Neuronal stem cell (in vitro differentiated cells): ENCODE measurements at regions not wholly inside any gene's neighbourhood (a gene's known extent, or its start where the extent isn't known, plus 50 kb on each side); places are given as distances from the start of the nearest gene placed in this dataset.
A peak's percentile ranks its signal among the peaks of the same experiment; 100 is the strongest.

Experiments used
- DNase-seq: peaks from one replicate; pipeline ENCODE4 v3.0.0-alpha.2; 2013; ENCODE audit warnings: low spot score
- H2AFZ ChIP-seq: one replicate; pipeline ENCODE4 v1.6.1; 2013; ENCODE audit warnings: mild to moderate bottlenecking, low read length, inconsistent platforms
- H2AK5ac ChIP-seq: 2 replicates; pipeline ENCODE4 v1.6.1; 2013; ENCODE audit warnings: low read depth, mild to moderate bottlenecking, inconsistent platforms, low read length, moderate library complexity, mixed read lengths
- H2BK120ac ChIP-seq: 2 replicates; pipeline ENCODE4 v1.6.1; 2013; ENCODE audit warnings: low read depth, mild to moderate bottlenecking, inconsistent platforms, low read length, moderate library complexity, mixed read lengths
- H2BK12ac ChIP-seq: one replicate; pipeline ENCODE4 v1.6.1; 2013; ENCODE audit warnings: low read length, inconsistent platforms
- H2BK15ac ChIP-seq: 2 replicates; pipeline ENCODE4 v1.6.1; 2013; ENCODE audit warnings: mild to moderate bottlenecking, low read length, inconsistent platforms, mixed read lengths
- H2BK5ac ChIP-seq: one replicate; pipeline ENCODE4 v1.6.1; 2013; ENCODE audit warnings: inconsistent platforms, mild to moderate bottlenecking, low read length, moderate library complexity
- H3K14ac ChIP-seq: one replicate; pipeline ENCODE4 v1.6.1; 2013; ENCODE audit warnings: low read length, inconsistent platforms
- H3K18ac ChIP-seq: 2 replicates; pipeline ENCODE4 v1.6.1; 2013; ENCODE audit warnings: low read length, inconsistent platforms
- H3K23ac ChIP-seq: 2 replicates; pipeline ENCODE4 v1.6.1; 2013; ENCODE audit warnings: low read depth, mild to moderate bottlenecking, mixed read lengths, low read length, inconsistent platforms; ENCODE audit not compliant: poor library complexity
- H3K27ac ChIP-seq: replicated peaks from 3 replicates; pipeline ENCODE4 v1.5.1; 2013; ENCODE audit warnings: low read length, inconsistent platforms
- H3K27me3 ChIP-seq, 3 experiments: 2 replicates each; pipeline ENCODE4 v1.6.1; 2013; ENCODE audit warnings: low read length in 3 of 3, mild to moderate bottlenecking in 2 of 3, inconsistent platforms in 1 of 3, low read depth in 1 of 3, mixed read lengths in 1 of 3, moderate library complexity in 1 of 3; ENCODE audit not compliant: control insufficient read depth in 3 of 3, insufficient read depth in 3 of 3
- H3K36me3 ChIP-seq, 2 donors: replicated peaks in 1 of 2; 2 replicates each; pipeline ENCODE4 v1.6.1; 2013; ENCODE audit warnings: low read length in 2 of 2; ENCODE audit not compliant: control insufficient read depth in 2 of 2, insufficient read depth in 2 of 2
- H3K4ac ChIP-seq: 2 replicates; pipeline ENCODE4 v1.6.1; 2013; ENCODE audit warnings: inconsistent platforms, mild to moderate bottlenecking, low read length, moderate library complexity
- H3K4me1 ChIP-seq, 2 donors: 1 replicate in 1 of 2; 2 replicates in 1 of 2; pipeline ENCODE4 v1.6.1; 2013; ENCODE audit warnings: low read length in 2 of 2, low read depth in 1 of 2; ENCODE audit not compliant: control insufficient read depth in 2 of 2, insufficient read depth in 1 of 2
- H3K4me2 ChIP-seq: one replicate; pipeline ENCODE4 v1.6.1; 2013; ENCODE audit warnings: mild to moderate bottlenecking, low read length, inconsistent platforms; ENCODE audit not compliant: insufficient read depth, poor library complexity, severe bottlenecking
- H3K4me3 ChIP-seq, 2 donors: 2 replicates each; pipeline ENCODE4 v1.5.1; 2013; ENCODE audit warnings: low read length in 2 of 2, mild to moderate bottlenecking in 2 of 2, inconsistent platforms in 1 of 2, moderate library complexity in 1 of 2
- H3K79me1 ChIP-seq: one replicate; pipeline ENCODE4 v1.6.1; 2013; ENCODE audit warnings: low read depth, mild to moderate bottlenecking, inconsistent platforms, low read length, moderate library complexity
- H3K9ac ChIP-seq: one replicate; pipeline ENCODE4 v1.6.1; 2013; ENCODE audit warnings: mild to moderate bottlenecking, low read depth, low read length, inconsistent platforms; ENCODE audit not compliant: poor library complexity
- H3K9me3 ChIP-seq, 2 donors: replicated peaks in 1 of 2; 2 replicates each; pipeline versions ENCODE3 to v1.6.1; 2013; ENCODE audit warnings: low read length in 2 of 2, mild to moderate bottlenecking in 2 of 2, inconsistent platforms in 1 of 2, low read depth in 1 of 2, mixed read lengths in 1 of 2, moderate library complexity in 1 of 2; ENCODE audit not compliant: control insufficient read depth in 2 of 2, insufficient read depth in 1 of 2
- H4K8ac ChIP-seq: one replicate; pipeline ENCODE4 v1.6.1; 2013; ENCODE audit warnings: low read depth, mild to moderate bottlenecking, inconsistent platforms, low read length, moderate library complexity
- H4K91ac ChIP-seq: one replicate; pipeline ENCODE4 v1.6.1; 2013; ENCODE audit warnings: low read length, low read depth, mild to moderate bottlenecking, inconsistent platforms; ENCODE audit not compliant: poor library complexity
- WGBS, 2 donors: extraction: QIAGEN DNeasy Blood & Tissue Kit; methylation state at CpG; one replicate each; pipeline ENCODE4 v1.1.7; 2013; ENCODE audit warnings: missing lambda C conversion rate in 2 of 2, mixed read lengths in 1 of 2; ENCODE audit not compliant: insufficient read length in 2 of 2, insufficient replicate concordance in 1 of 2; ENCODE audit errors: extremely low coverage in 2 of 2; 5-methylcytosine and 5-hydroxymethylcytosine counted together

- no peak overlapping the region for H4K8ac ChIP-seq
- H3K14ac ChIP-seq: no peak overlapping the region
- H2AFZ ChIP-seq: no peak overlapping the region
- DNase-seq: no peak
- no CpG with 5 or more reads among the region's 5 CpGs for whole genome bisulfite sequencing, 2 donors
- H3K9me3 ChIP-seq: no peaks in the 10 kb centered on the region
- peaks cover 0 to 5% (median 0%) of the 10 kb centered on the region in 3 experiments for H3K27me3 ChIP-seq
- no peak overlapping the region for H2AK5ac ChIP-seq
- H2BK5ac ChIP-seq: no peak overlapping the region
- no peaks in the 10 kb centered on the region for H3K79me1 ChIP-seq
- H4K91ac ChIP-seq: no peak overlapping the region
- H3K4me1 ChIP-seq: peaks cover 0 to 1% of the 10 kb centered on the region in 2 donors
- no peak overlapping the region for H3K4me2 ChIP-seq
- H3K27ac ChIP-seq: no peak overlapping the region
- no peak overlapping the region for H3K23ac ChIP-seq
- no peak overlapping the region for H3K9ac ChIP-seq
- H3K18ac ChIP-seq: no peak overlapping the region
- H3K4ac ChIP-seq: no peak overlapping the region
- no peak overlapping the region for H2BK120ac ChIP-seq
- no peak overlapping the region for H2BK12ac ChIP-seq
- H3K36me3 ChIP-seq: no peaks in the 10 kb centered on the region
- no peak overlapping the region for H2BK15ac ChIP-seq
- no peak overlapping the region for H3K4me3 ChIP-seq
Measured at GRCh38 chr6:11639376-11640235, 102.1 kb downstream of the TMEM170B start.

GRCh38 chr6:11640486-11640885 is 102.9 kb downstream of the TMEM170B start:
- H2BK15ac ChIP-seq: no peak overlapping the region
- no peak overlapping the region for H3K4me3 ChIP-seq
- no peak overlapping the region for H3K14ac ChIP-seq
- no peak overlapping the region for H2BK120ac ChIP-seq
- no peaks in the 10 kb centered on the region for H3K79me1 ChIP-seq
- H4K91ac ChIP-seq: no peak overlapping the region
- H3K18ac ChIP-seq: no peak overlapping the region
- no peak overlapping the region for H3K27ac ChIP-seq
- no peaks in the 10 kb centered on the region for H3K9me3 ChIP-seq
- no peak overlapping the region for H2BK12ac ChIP-seq
- peaks cover 0 to 1% of the 10 kb centered on the region in 2 donors for H3K4me1 ChIP-seq
- no peak overlapping the region for H3K9ac ChIP-seq
- no CpG with 5 or more reads among the region's 1 CpG for WGBS, 2 donors
- H2BK5ac ChIP-seq: no peak overlapping the region
- no peak overlapping the region for H3K4me2 ChIP-seq
- no peaks in the 10 kb centered on the region for H3K36me3 ChIP-seq
- no peak overlapping the region for H3K23ac ChIP-seq
- peak overlapping the region; percentile 15 for H2AFZ ChIP-seq
- DNase-seq: no peak
- H2AK5ac ChIP-seq: no peak overlapping the region
- no peak overlapping the region for H3K4ac ChIP-seq
- peaks cover 0 to 5% (median 0%) of the 10 kb centered on the region in 3 experiments for H3K27me3 ChIP-seq
- no peak overlapping the region for H4K8ac ChIP-seq

GRCh38 chr6:11644071-11644470 is 106.5 kb downstream of the TMEM170B start:
- no peaks in the 10 kb centered on the region for H3K36me3 ChIP-seq
- peaks cover 0 to 11% of the 10 kb centered on the region in 2 donors for H3K9me3 ChIP-seq
- no peak overlapping the region for H2BK15ac ChIP-seq
- H3K4me2 ChIP-seq: no peak overlapping the region
- no peaks in the 10 kb centered on the region for H3K79me1 ChIP-seq
- no peak overlapping the region for H4K8ac ChIP-seq
- no peak overlapping the region for H3K9ac ChIP-seq
- H2AK5ac ChIP-seq: no peak overlapping the region
- H3K14ac ChIP-seq: no peak overlapping the region
- no peak overlapping the region for H2AFZ ChIP-seq
- no peak overlapping the region for H3K27ac ChIP-seq
- H3K27me3 ChIP-seq: peaks cover 0 to 5% (median 0%) of the 10 kb centered on the region in 3 experiments
- no peak overlapping the region for H3K18ac ChIP-seq
- no peak overlapping the region for H3K4me3 ChIP-seq
- no peak overlapping the region for H3K4ac ChIP-seq
- no peak overlapping the region for H3K23ac ChIP-seq
- no peak overlapping the region for H4K91ac ChIP-seq
- H3K4me1 ChIP-seq: peaks cover 0 to 1% of the 10 kb centered on the region in 2 donors
- no peak for DNase-seq
- H2BK12ac ChIP-seq: no peak overlapping the region
- no peak overlapping the region for H2BK120ac ChIP-seq
- H2BK5ac ChIP-seq: no peak overlapping the region
- no CpG with 5 or more reads among the region's 2 CpGs for WGBS, 2 donors

GRCh38 chr6:11644601-11645000 is 107.1 kb downstream of the TMEM170B start:
- Histone ChIP-seq H2BK12ac (no peak overlapping the region), H3K4me3 (no peak overlapping the region), H2BK120ac (no peak overlapping the region), H3K18ac (no peak overlapping the region), H3K14ac (no peak overlapping the region), H3K23ac (no peak overlapping the region), H3K9ac (no peak overlapping the region), H3K9me3 (peaks cover 0 to 11% of the 10 kb centered on the region in 2 donors), H4K91ac (no peak overlapping the region), H3K4me2 (no peak overlapping the region), H3K27ac (no peak overlapping the region), H3K36me3 (no peaks in the 10 kb centered on the region), H2BK5ac (no peak overlapping the region), H3K4me1 (peaks cover under 1 to 1% of the 10 kb centered on the region in 2 donors), H3K4ac (no peak overlapping the region), H3K27me3 (peaks cover 0 to 5% (median 0%) of the 10 kb centered on the region in 3 experiments), H2BK15ac (no peak overlapping the region), H2AK5ac (no peak overlapping the region), H4K8ac (no peak overlapping the region), H3K79me1 (no peaks in the 10 kb centered on the region), H2AFZ (no peak overlapping the region)
- no CpG with 5 or more reads among the region's 4 CpGs for WGBS, 2 donors
- no peak for DNase-seq
